ENCODE measurements at regions not wholly inside any gene's neighbourhood (a gene's known extent, or its start where the extent isn't known, plus 50 kb on each side); places are given as distances from the start of the nearest gene placed in this dataset.

DNA sequence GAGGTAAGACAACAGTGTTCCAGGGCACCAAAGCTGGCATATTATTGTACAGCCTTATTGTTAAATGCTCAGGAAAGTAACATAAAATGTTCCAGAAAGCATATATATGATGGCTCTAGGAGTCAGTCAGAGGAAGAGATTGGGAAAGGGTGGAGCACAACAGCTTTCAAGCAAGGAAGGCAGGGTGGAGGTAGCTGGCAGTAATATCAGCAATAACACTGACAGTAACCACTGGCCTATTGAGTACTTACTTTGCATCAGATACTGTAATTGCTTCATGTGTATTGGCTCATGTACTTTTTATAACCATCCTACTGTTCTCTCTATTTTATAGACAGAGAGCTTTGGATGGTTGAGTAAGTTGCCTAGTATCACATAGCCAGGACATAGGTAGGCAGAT lies 830.2 kb downstream of the DHX35 start:
- TF ChIP-seq, protein P1, sequence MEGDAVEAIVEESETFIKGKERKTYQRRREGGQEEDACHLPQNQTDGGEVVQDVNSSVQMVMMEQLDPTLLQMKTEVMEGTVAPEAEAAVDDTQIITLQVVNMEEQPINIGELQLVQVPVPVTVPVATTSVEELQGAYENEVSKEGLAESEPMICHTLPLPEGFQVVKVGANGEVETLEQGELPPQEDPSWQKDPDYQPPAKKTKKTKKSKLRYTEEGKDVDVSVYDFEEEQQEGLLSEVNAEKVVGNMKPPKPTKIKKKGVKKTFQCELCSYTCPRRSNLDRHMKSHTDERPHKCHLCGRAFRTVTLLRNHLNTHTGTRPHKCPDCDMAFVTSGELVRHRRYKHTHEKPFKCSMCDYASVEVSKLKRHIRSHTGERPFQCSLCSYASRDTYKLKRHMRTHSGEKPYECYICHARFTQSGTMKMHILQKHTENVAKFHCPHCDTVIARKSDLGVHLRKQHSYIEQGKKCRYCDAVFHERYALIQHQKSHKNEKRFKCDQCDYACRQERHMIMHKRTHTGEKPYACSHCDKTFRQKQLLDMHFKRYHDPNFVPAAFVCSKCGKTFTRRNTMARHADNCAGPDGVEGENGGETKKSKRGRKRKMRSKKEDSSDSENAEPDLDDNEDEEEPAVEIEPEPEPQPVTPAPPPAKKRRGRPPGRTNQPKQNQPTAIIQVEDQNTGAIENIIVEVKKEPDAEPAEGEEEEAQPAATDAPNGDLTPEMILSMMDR (conservative IDR thresholded peaks at IDR 0.05): no peak
- TF ChIP-seq EZH2 (IDR thresholded peaks at IDR 0.05; ENCODE audit: low read depth): no peak
